ENCODE measurements at regions not wholly inside any gene's neighbourhood (a gene's known extent, or its start where the extent isn't known, plus 50 kb on each side); places are given as distances from the start of the nearest gene placed in this dataset.

- Histone ChIP-seq H3K27ac (ENCODE audit: low read length) (no peak overlapping the region), H3K9me3 (ENCODE audit: insufficient read depth, low read length) (no peaks in the 10 kb centered on the region), H4K20me1 (ENCODE audit: insufficient read depth, low read length) (no peaks in the 10 kb centered on the region), H2AFZ (ENCODE audit: low read depth, low read length) (no peak overlapping the region), H3K36me3 (replicated peaks; ENCODE audit: low read depth, low read length) (no peaks in the 10 kb centered on the region), H3K4me1 (ENCODE audit: low read length) (no peaks in the 10 kb centered on the region), H3K79me2 (ENCODE audit: low read length) (no peaks in the 10 kb centered on the region), H3K27me3 (ENCODE audit: low read depth, low read length) (0 out of 2 replicates have a peak, but pooled peaks cover 4% of the 10 kb centered on the region), H3K9ac (ENCODE audit: low read length) (no peak overlapping the region), H3K4me3 (ENCODE audit: low read length) (no peak overlapping the region), H3K4me2 (ENCODE audit: low read length) (no peak overlapping the region)
- TF ChIP-seq EZH2phosphoT487 (IDR thresholded peaks at IDR 0.05; ENCODE audit: low read depth) (no peak), CTCF (IDR thresholded peaks at IDR 0.05; ENCODE audit: low read depth, low read length) (no peak)
These were observed 360.9 kb downstream of the AKAIN1 start for GRCh38 chr18:4836141-4836540.

GRCh38 chr18:4831791-4832375 is 365.2 kb downstream of the AKAIN1 start:
- Histone ChIP-seq H3K27me3 (ENCODE audit: low read depth, low read length) (0 out of 2 replicates have a peak, but pooled peaks cover 4% of the 10 kb centered on the region), H3K79me2 (ENCODE audit: low read length) (no peaks in the 10 kb centered on the region), H4K20me1 (ENCODE audit: insufficient read depth, low read length) (no peaks in the 10 kb centered on the region), H3K4me3 (ENCODE audit: low read length) (no peak overlapping the region), H3K27ac (ENCODE audit: low read length) (no peak overlapping the region), H3K4me2 (ENCODE audit: low read length) (no peak overlapping the region), H3K4me1 (ENCODE audit: low read length) (no peaks in the 10 kb centered on the region), H3K9ac (ENCODE audit: low read length) (no peak overlapping the region), H2AFZ (ENCODE audit: low read depth, low read length) (no peak overlapping the region), H3K36me3 (replicated peaks; ENCODE audit: low read depth, low read length) (no peaks in the 10 kb centered on the region), H3K9me3 (ENCODE audit: insufficient read depth, low read length) (no peaks in the 10 kb centered on the region)
- TF ChIP-seq EZH2phosphoT487 (IDR thresholded peaks at IDR 0.05; ENCODE audit: low read depth) (no peak), CTCF (IDR thresholded peaks at IDR 0.05; ENCODE audit: low read depth, low read length) (no peak)

DNA sequence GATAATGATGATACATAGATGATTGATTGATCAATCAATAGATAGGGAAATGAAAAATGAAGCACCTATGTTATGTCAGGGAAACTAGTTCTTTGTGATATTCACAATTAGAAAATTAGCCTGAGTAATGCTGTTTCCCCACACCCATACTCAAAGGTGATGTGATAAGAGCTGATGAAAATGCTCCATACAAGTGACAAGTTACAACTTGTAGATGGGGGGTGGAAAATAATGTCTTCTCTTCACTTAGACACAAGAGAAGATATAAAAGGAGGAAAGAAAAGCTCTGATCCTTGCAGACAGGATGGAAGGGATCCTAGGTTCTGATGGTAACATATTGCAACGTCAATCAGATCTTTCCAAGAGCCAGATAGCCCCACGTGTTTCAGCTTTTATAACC is 365.9 kb downstream of the AKAIN1 start:
- Histone ChIP-seq H3K9me3 (ENCODE audit: insufficient read depth, low read length) (no peaks in the 10 kb centered on the region), H3K79me2 (ENCODE audit: low read length) (no peaks in the 10 kb centered on the region), H3K4me3 (ENCODE audit: low read length) (no peak overlapping the region), H3K27me3 (ENCODE audit: low read depth, low read length) (0 out of 2 replicates have a peak, but pooled peaks cover 4% of the 10 kb centered on the region), H4K20me1 (ENCODE audit: insufficient read depth, low read length) (no peaks in the 10 kb centered on the region), H3K27ac (ENCODE audit: low read length) (no peak overlapping the region), H3K9ac (ENCODE audit: low read length) (no peak overlapping the region), H2AFZ (ENCODE audit: low read depth, low read length) (no peak overlapping the region), H3K4me1 (ENCODE audit: low read length) (no peaks in the 10 kb centered on the region), H3K36me3 (replicated peaks; ENCODE audit: low read depth, low read length) (no peaks in the 10 kb centered on the region), H3K4me2 (ENCODE audit: low read length) (no peak overlapping the region)
- no peak for TF ChIP-seq EZH2phosphoT487 (IDR thresholded peaks at IDR 0.05; ENCODE audit: low read depth)
- TF ChIP-seq CTCF (IDR thresholded peaks at IDR 0.05; ENCODE audit: low read depth, low read length): no peak

DNA sequence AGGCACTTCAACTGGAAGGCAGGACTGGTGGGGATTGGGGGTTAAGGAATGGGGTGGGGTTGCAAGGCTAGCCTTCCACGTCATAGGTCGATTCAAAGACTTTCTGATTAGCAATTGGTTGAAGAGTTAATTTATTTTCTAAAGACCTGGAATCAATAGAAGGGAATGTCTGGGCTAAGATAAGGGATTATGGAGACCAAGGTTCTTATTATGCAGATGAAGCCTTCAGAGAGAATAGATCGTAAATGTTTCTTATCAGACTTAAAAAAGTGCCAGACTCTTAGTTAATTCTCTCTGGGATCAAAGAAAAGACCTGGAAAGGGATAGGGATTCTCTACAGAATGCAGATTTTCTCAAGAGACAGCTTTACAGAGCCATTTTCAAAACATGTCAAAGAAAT is 368.0 kb upstream of the DLGAP1 start:
- no peaks in the 10 kb centered on the region for H3K36me3 ChIP-seq (replicated peaks; ENCODE audit: low read depth, low read length)
- H2AFZ ChIP-seq (ENCODE audit: low read depth, low read length): no peak overlapping the region
- H3K79me2 ChIP-seq (ENCODE audit: low read length): no peaks in the 10 kb centered on the region
- H3K9me3 ChIP-seq (ENCODE audit: insufficient read depth, low read length): no peaks in the 10 kb centered on the region
- H4K20me1 ChIP-seq (ENCODE audit: insufficient read depth, low read length): no peaks in the 10 kb centered on the region
- no peaks in the 10 kb centered on the region for H3K27me3 ChIP-seq (ENCODE audit: low read depth, low read length)
- H3K4me2 ChIP-seq (ENCODE audit: low read length): no peak overlapping the region
- no peak overlapping the region for H3K27ac ChIP-seq (ENCODE audit: low read length)
- no peak overlapping the region for H3K9ac ChIP-seq (ENCODE audit: low read length)
- TF ChIP-seq CTCF (IDR thresholded peaks at IDR 0.05; ENCODE audit: low read depth, low read length) (no peak), EZH2phosphoT487 (IDR thresholded peaks at IDR 0.05; ENCODE audit: low read depth) (no peak)
- no peaks in the 10 kb centered on the region for H3K4me1 ChIP-seq (ENCODE audit: low read length)
- no peak overlapping the region for H3K4me3 ChIP-seq (ENCODE audit: low read length)
